ENCODE measurements at regions not wholly inside any gene's neighbourhood (a gene's known extent, or its start where the extent isn't known, plus 50 kb on each side); places are given as distances from the start of the nearest gene placed in this dataset.
"Not testable (repeated sequence)": the region's sequence is repeated elsewhere in the genome, so short reads cannot be mapped to it uniquely, and the experiment has no call there.

- Mint-ChIP-seq H3K4me3 (no peak overlapping the region), H3K4me1 (no peaks in the 10 kb centered on the region), H3K27ac (no peak overlapping the region), H3K9me3 (peaks cover 3% of the 10 kb centered on the region), H3K27me3 (ENCODE audit: low read depth) (no peaks in the 10 kb centered on the region), H3K36me3 (ENCODE audit: low read depth) (no peaks in the 10 kb centered on the region)
- no peak for TF ChIP-seq CTCF (IDR thresholded peaks at IDR 0.05; ENCODE audit: unreplicated experiment in 3 of 3)
Measured at GRCh38 chr6:67884442-67884841, 750.6 kb upstream of the ADGRB3 start.

GRCh38 chr6:67883500-67884366 lies 751.3 kb upstream of the ADGRB3 start:
- TF ChIP-seq CTCF (IDR thresholded peaks at IDR 0.05; ENCODE audit: unreplicated experiment in 3 of 3) = no peak
- no peaks in the 10 kb centered on the region for H3K27me3 Mint-ChIP-seq (ENCODE audit: low read depth)
- no peak overlapping the region for H3K27ac Mint-ChIP-seq
- no peak overlapping the region for H3K4me3 Mint-ChIP-seq
- peaks cover 3% of the 10 kb centered on the region for H3K9me3 Mint-ChIP-seq
- H3K4me1 Mint-ChIP-seq = no peaks in the 10 kb centered on the region
- no peaks in the 10 kb centered on the region for H3K36me3 Mint-ChIP-seq (ENCODE audit: low read depth)

GRCh38 chr6:67882436-67883311 lies 752.4 kb upstream of the ADGRB3 start:
- H3K27me3 Mint-ChIP-seq (ENCODE audit: low read depth) = no peaks in the 10 kb centered on the region
- no peaks in the 10 kb centered on the region for H3K36me3 Mint-ChIP-seq (ENCODE audit: low read depth)
- no peak overlapping the region for H3K27ac Mint-ChIP-seq
- TF ChIP-seq CTCF (IDR thresholded peaks at IDR 0.05; ENCODE audit: unreplicated experiment in 3 of 3) = no peak
- no peak overlapping the region for H3K4me3 Mint-ChIP-seq
- no peaks in the 10 kb centered on the region for H3K9me3 Mint-ChIP-seq
- no peaks in the 10 kb centered on the region for H3K4me1 Mint-ChIP-seq

- Mint-ChIP-seq H3K4me3 (no peak overlapping the region), H3K27ac (no peak overlapping the region), H3K4me1 (no peaks in the 10 kb centered on the region), H3K27me3 (ENCODE audit: low read depth) (no peaks in the 10 kb centered on the region), H3K36me3 (ENCODE audit: low read depth) (no peaks in the 10 kb centered on the region), H3K9me3 (peaks cover 2% of the 10 kb centered on the region)
- no peak for TF ChIP-seq CTCF (IDR thresholded peaks at IDR 0.05; ENCODE audit: unreplicated experiment in 3 of 3)
Measured at GRCh38 chr6:67881706-67882065, 753.4 kb upstream of the ADGRB3 start.

GRCh38 chr6:67880939-67881705 lies 754.0 kb upstream of the ADGRB3 start:
- peaks cover 2% of the 10 kb centered on the region for H3K9me3 Mint-ChIP-seq
- H3K36me3 Mint-ChIP-seq (ENCODE audit: low read depth) = no peaks in the 10 kb centered on the region
- H3K27ac Mint-ChIP-seq = no peak overlapping the region
- H3K4me3 Mint-ChIP-seq = no peak overlapping the region
- no peaks in the 10 kb centered on the region for H3K27me3 Mint-ChIP-seq (ENCODE audit: low read depth)
- TF ChIP-seq CTCF (IDR thresholded peaks at IDR 0.05; ENCODE audit: unreplicated experiment in 3 of 3) = no peak
- H3K4me1 Mint-ChIP-seq = no peaks in the 10 kb centered on the region

- not testable (repeated sequence) for H3K9me3 Mint-ChIP-seq; H3K27me3 Mint-ChIP-seq (ENCODE audit: low read depth); H3K4me1 Mint-ChIP-seq; H3K36me3 Mint-ChIP-seq (ENCODE audit: low read depth); H3K27ac Mint-ChIP-seq; H3K4me3 Mint-ChIP-seq
Measured at GRCh38 chr6:67880343-67880742, 754.7 kb upstream of the ADGRB3 start.

- H3K27ac Mint-ChIP-seq; H3K36me3 Mint-ChIP-seq (ENCODE audit: low read depth); H3K4me1 Mint-ChIP-seq; H3K9me3 Mint-ChIP-seq; H3K27me3 Mint-ChIP-seq (ENCODE audit: low read depth); H3K4me3 Mint-ChIP-seq: not testable (repeated sequence)
Measured at GRCh38 chr6:67879928-67880327, 755.2 kb upstream of the ADGRB3 start.

GRCh38 chr6:67879105-67879904 lies 755.8 kb upstream of the ADGRB3 start:
- H3K36me3 Mint-ChIP-seq (ENCODE audit: low read depth); H3K9me3 Mint-ChIP-seq; H3K27ac Mint-ChIP-seq; H3K27me3 Mint-ChIP-seq (ENCODE audit: low read depth); H3K4me3 Mint-ChIP-seq; H3K4me1 Mint-ChIP-seq: not testable (repeated sequence)

Measured in nephron (organoid).